Panc1 (cell line): ENCODE measurements at regions not wholly inside any gene's neighbourhood (a gene's known extent, or its start where the extent isn't known, plus 50 kb on each side); places are given as distances from the start of the nearest gene placed in this dataset.

Experiments used
- POLR2AphosphoS5 ChIP-seq: IDR thresholded peaks from 2 replicates; pipeline ENCODE4 v1.6.1; 2012; ENCODE audit warnings: mild to moderate bottlenecking, low read depth, low read length, moderate library complexity
- SIN3A ChIP-seq: IDR thresholded peaks from 2 replicates; pipeline ENCODE4 v1.6.1; 2012; ENCODE audit warnings: low read depth, mild to moderate bottlenecking, low read length, moderate library complexity, borderline replicate concordance; ENCODE audit not compliant: insufficient read depth
- TF ChIP-seq, protein P1 (sequence below): fragments of 450-650 bp; IDR thresholded peaks from 2 replicates; pipeline ENCODE4 v1.5.1; 2017; ENCODE audit warnings: mild to moderate bottlenecking

DNA sequence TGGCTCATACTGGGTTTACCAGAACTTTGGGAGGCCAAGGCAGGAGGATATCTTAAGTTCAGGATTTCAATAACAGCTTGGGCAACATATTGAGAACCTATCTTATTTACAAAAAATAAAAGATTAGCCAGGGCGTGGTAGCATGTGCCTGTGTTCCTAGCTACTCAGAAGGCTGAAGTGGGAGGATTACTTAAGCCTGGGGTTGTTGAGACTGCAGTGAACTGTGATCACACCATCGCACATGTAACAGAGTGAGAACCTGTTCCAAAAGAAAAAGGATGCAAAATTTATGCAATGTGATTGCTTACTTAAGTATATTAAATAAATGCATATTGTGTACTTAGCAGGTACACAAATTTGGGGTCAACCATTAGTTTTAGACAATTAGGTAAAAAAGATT is 768.9 kb upstream of the CDH7 start:
- TF ChIP-seq, protein P1, sequence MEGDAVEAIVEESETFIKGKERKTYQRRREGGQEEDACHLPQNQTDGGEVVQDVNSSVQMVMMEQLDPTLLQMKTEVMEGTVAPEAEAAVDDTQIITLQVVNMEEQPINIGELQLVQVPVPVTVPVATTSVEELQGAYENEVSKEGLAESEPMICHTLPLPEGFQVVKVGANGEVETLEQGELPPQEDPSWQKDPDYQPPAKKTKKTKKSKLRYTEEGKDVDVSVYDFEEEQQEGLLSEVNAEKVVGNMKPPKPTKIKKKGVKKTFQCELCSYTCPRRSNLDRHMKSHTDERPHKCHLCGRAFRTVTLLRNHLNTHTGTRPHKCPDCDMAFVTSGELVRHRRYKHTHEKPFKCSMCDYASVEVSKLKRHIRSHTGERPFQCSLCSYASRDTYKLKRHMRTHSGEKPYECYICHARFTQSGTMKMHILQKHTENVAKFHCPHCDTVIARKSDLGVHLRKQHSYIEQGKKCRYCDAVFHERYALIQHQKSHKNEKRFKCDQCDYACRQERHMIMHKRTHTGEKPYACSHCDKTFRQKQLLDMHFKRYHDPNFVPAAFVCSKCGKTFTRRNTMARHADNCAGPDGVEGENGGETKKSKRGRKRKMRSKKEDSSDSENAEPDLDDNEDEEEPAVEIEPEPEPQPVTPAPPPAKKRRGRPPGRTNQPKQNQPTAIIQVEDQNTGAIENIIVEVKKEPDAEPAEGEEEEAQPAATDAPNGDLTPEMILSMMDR: no peak
- no peak for TF ChIP-seq POLR2AphosphoS5
- TF ChIP-seq SIN3A: no peak
